ENCODE measurements at regions not wholly inside any gene's neighbourhood (a gene's known extent, or its start where the extent isn't known, plus 50 kb on each side); places are given as distances from the start of the nearest gene placed in this dataset.

GRCh38 chr13:109494925-109495369, 291.4 kb downstream of the IRS2 start:
- no peaks in the 10 kb centered on the region for H3K36me3 Mint-ChIP-seq
- no peak overlapping the region for H3K4me3 Mint-ChIP-seq
- H3K27ac Mint-ChIP-seq: no peak overlapping the region

GRCh38 chr13:109485136-109485794, 301.1 kb downstream of the IRS2 start:
- Mint-ChIP-seq H3K36me3 (no peaks in the 10 kb centered on the region), H3K4me1 (no peaks in the 10 kb centered on the region), H3K27me3 (ENCODE audit: low read depth in 3 of 3) (peaks cover 0 to 10% (median 2%) of the 10 kb centered on the region in 3 donors), H3K27ac (no peak overlapping the region), H3K4me3 (no peak overlapping the region), H3K9me3 (no peaks in the 10 kb centered on the region)
- DNase-seq: no peak

More at GRCh38 chr13:109494925-109495369, 291.4 kb downstream of the IRS2 start:
- H3K4me1 Mint-ChIP-seq: no peaks in the 10 kb centered on the region
- no peaks in the 10 kb centered on the region for H3K9me3 Mint-ChIP-seq
- DNase-seq: no peak
- peaks cover 0 to 6% (median 0%) of the 10 kb centered on the region in 3 donors for H3K27me3 Mint-ChIP-seq (ENCODE audit: low read depth in 3 of 3)

GRCh38 chr13:109483284-109483683, 303.1 kb downstream of the IRS2 start:
- DNase-seq: no peak
- H3K4me3 Mint-ChIP-seq: no peak overlapping the region
- no peak overlapping the region for H3K27ac Mint-ChIP-seq

GRCh38 chr13:109481040-109481439, 305.3 kb downstream of the IRS2 start:
- H3K4me3 Mint-ChIP-seq: no peak overlapping the region
- no peak for DNase-seq
- no peak overlapping the region for H3K27ac Mint-ChIP-seq
- H3K9me3 Mint-ChIP-seq: no peaks in the 10 kb centered on the region
- H3K4me1 Mint-ChIP-seq: no peaks in the 10 kb centered on the region
- H3K27me3 Mint-ChIP-seq (ENCODE audit: low read depth in 3 of 3): peaks cover 0 to 9% (median 0%) of the 10 kb centered on the region in 3 donors
- no peaks in the 10 kb centered on the region for H3K36me3 Mint-ChIP-seq

More at GRCh38 chr13:109483284-109483683, 303.1 kb downstream of the IRS2 start:
- no peaks in the 10 kb centered on the region for H3K9me3 Mint-ChIP-seq
- no peaks in the 10 kb centered on the region for H3K36me3 Mint-ChIP-seq
- H3K27me3 Mint-ChIP-seq (ENCODE audit: low read depth in 3 of 3): peaks cover 0 to 10% (median 0%) of the 10 kb centered on the region in 3 donors
- no peaks in the 10 kb centered on the region for H3K4me1 Mint-ChIP-seq

GRCh38 chr13:109480011-109480955, 306.1 kb downstream of the IRS2 start:
- no peak overlapping the region for H3K27ac Mint-ChIP-seq
- peaks cover 0 to 7% (median 0%) of the 10 kb centered on the region in 3 donors for H3K27me3 Mint-ChIP-seq (ENCODE audit: low read depth in 3 of 3)
- no peak overlapping the region for H3K4me3 Mint-ChIP-seq
- H3K36me3 Mint-ChIP-seq: no peaks in the 10 kb centered on the region
- H3K9me3 Mint-ChIP-seq: no peaks in the 10 kb centered on the region
- no peaks in the 10 kb centered on the region for H3K4me1 Mint-ChIP-seq
- no peak for DNase-seq

- no peaks in the 10 kb centered on the region for H3K36me3 Mint-ChIP-seq
- H3K27me3 Mint-ChIP-seq (ENCODE audit: low read depth in 3 of 3): peaks cover 0 to 5% (median 0%) of the 10 kb centered on the region in 3 donors
- no peak overlapping the region for H3K27ac Mint-ChIP-seq
- DNase-seq: no peak
- H3K4me3 Mint-ChIP-seq: no peak overlapping the region
- no peaks in the 10 kb centered on the region for H3K4me1 Mint-ChIP-seq
- H3K9me3 Mint-ChIP-seq: no peaks in the 10 kb centered on the region
Observed at GRCh38 chr13:109479534-109479933, 306.8 kb downstream of the IRS2 start.

- H3K36me3 Mint-ChIP-seq: no peaks in the 10 kb centered on the region
- H3K4me3 Mint-ChIP-seq: no peak overlapping the region
- no peaks in the 10 kb centered on the region for H3K9me3 Mint-ChIP-seq
- no peak for DNase-seq
- no peaks in the 10 kb centered on the region for H3K4me1 Mint-ChIP-seq
- no peak overlapping the region for H3K27ac Mint-ChIP-seq
- H3K27me3 Mint-ChIP-seq (ENCODE audit: low read depth in 3 of 3): peaks cover 0 to 2% (median 0%) of the 10 kb centered on the region in 3 donors
Observed at GRCh38 chr13:109476001-109476400, 310.4 kb downstream of the IRS2 start.

GRCh38 chr13:109468123-109468522, 318.3 kb downstream of the IRS2 start:
- H3K27ac Mint-ChIP-seq: no peak overlapping the region

GRCh38 chr13:109465148-109465547, 321.2 kb downstream of the IRS2 start:
- Mint-ChIP-seq H3K4me3 (no peak overlapping the region), H3K4me1 (no peaks in the 10 kb centered on the region), H3K36me3 (no peaks in the 10 kb centered on the region), H3K27ac (no peak overlapping the region), H3K27me3 (ENCODE audit: low read depth in 3 of 3) (peaks cover 3 to 5% (median 4%) of the 10 kb centered on the region in 3 donors), H3K9me3 (peaks cover 0 to 39% (median 10%) of the 10 kb centered on the region in 6 donors)
- DNase-seq: no peak

More at GRCh38 chr13:109468123-109468522, 318.3 kb downstream of the IRS2 start:
- H3K9me3 Mint-ChIP-seq: peaks cover 0 to 21% (median 7%) of the 10 kb centered on the region in 6 donors
- H3K27me3 Mint-ChIP-seq (ENCODE audit: low read depth in 3 of 3): peaks cover 0 to 4% (median 3%) of the 10 kb centered on the region in 3 donors
- H3K36me3 Mint-ChIP-seq: no peaks in the 10 kb centered on the region
- H3K4me1 Mint-ChIP-seq: no peaks in the 10 kb centered on the region
- no peak overlapping the region for H3K4me3 Mint-ChIP-seq
- no peak for DNase-seq

GRCh38 chr13:109454167-109454917, 332.0 kb downstream of the IRS2 start:
- no peak overlapping the region for H3K27ac Mint-ChIP-seq
- H3K4me1 Mint-ChIP-seq: no peaks in the 10 kb centered on the region
- DNase-seq: no peak
- peaks cover 0 to 6% (median 0%) of the 10 kb centered on the region in 6 donors for H3K9me3 Mint-ChIP-seq
- peaks cover 2% of the 10 kb centered on the region in 3 donors for H3K27me3 Mint-ChIP-seq (ENCODE audit: low read depth in 3 of 3)
- H3K4me3 Mint-ChIP-seq: no peak overlapping the region
- H3K36me3 Mint-ChIP-seq: no peaks in the 10 kb centered on the region

GRCh38 chr13:109451726-109452125, 334.7 kb downstream of the IRS2 start:
- Mint-ChIP-seq H3K27ac (no peak overlapping the region), H3K27me3 (ENCODE audit: low read depth in 3 of 3) (peaks cover 0 to 5% (median 0%) of the 10 kb centered on the region in 3 donors), H3K36me3 (no peaks in the 10 kb centered on the region), H3K4me3 (no peak overlapping the region), H3K9me3 (peaks cover 0 to 6% (median 0%) of the 10 kb centered on the region in 6 donors), H3K4me1 (no peaks in the 10 kb centered on the region)
- DNase-seq: no peak

GRCh38 chr13:109448629-109449028, 337.8 kb downstream of the IRS2 start:
- H3K36me3 Mint-ChIP-seq: no peaks in the 10 kb centered on the region
- no peak overlapping the region for H3K27ac Mint-ChIP-seq
- H3K9me3 Mint-ChIP-seq: peaks cover 0 to 3% (median 0%) of the 10 kb centered on the region in 6 donors
- no peak overlapping the region for H3K4me3 Mint-ChIP-seq
- no peak for DNase-seq
- peaks cover 0 to 5% (median 2%) of the 10 kb centered on the region in 3 donors for H3K27me3 Mint-ChIP-seq (ENCODE audit: low read depth in 3 of 3)
- H3K4me1 Mint-ChIP-seq: no peaks in the 10 kb centered on the region

- Mint-ChIP-seq H3K4me3 (no peak overlapping the region), H3K27ac (no peak overlapping the region), H3K9me3 (peaks cover 0 to 3% (median 0%) of the 10 kb centered on the region in 6 donors), H3K27me3 (ENCODE audit: low read depth in 3 of 3) (peaks cover 2 to 5% (median 2%) of the 10 kb centered on the region in 3 donors), H3K4me1 (no peaks in the 10 kb centered on the region), H3K36me3 (no peaks in the 10 kb centered on the region)
- DNase-seq: no peak
Observed at GRCh38 chr13:109447667-109448066, 338.7 kb downstream of the IRS2 start.

Measured in immature natural killer cell (primary cell).